ENCODE measurements at regions not wholly inside any gene's neighbourhood (a gene's known extent, or its start where the extent isn't known, plus 50 kb on each side); places are given as distances from the start of the nearest gene placed in this dataset.

DNA sequence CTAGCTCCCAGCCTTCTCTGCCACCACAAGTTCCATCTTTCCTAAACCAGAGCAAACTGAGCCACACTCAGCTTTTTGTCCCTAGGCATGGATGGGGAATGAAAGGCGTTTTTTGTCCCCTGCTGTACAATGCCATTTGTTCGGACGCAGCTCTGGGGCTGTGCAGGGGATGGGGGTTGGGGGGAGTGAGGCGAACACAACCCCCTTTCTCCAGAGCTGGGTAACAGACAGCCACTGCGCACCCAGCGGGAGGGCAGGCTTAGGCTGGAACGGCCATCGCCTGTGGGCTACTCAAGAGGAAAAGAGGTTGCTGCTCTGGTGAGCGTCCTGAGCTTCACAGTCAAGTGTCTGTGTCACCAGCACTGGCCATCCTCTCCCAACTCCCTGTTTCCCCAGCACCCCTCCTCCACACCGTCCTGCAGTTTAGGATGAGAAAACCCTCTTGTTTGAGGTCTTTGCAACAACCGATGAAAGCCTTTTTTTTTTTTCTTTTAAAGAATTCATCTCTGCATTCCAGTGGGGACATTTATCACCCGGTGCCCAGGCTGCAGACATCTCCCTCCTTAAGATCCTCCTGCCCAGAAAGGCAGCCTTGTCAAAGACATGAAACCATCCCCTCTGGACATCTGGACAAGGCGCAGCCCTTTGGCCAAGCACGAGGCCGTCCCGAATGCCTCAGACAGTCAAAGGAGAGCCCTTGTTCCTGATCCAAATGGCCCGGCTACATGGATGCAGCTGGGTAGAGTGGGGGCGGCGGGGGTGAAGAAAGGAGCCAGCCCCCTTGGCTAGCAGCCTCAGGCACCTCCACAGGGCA, 419.6 kb downstream of the BCOR start:
- Histone ChIP-seq H3K9ac (ENCODE audit: extremely low read depth, low read length, poor library complexity, severe bottlenecking) (no peak overlapping the region), H3K4me3 (ENCODE audit: low read length) (no peak overlapping the region), H3K36me3 (ENCODE audit: control insufficient read depth, insufficient read depth, low read length) (no peaks in the 10 kb centered on the region), H3K27me3 (ENCODE audit: control insufficient read depth, insufficient read depth, low read length, poor library complexity, severe bottlenecking) (no peaks in the 10 kb centered on the region), H3K27ac (ENCODE audit: low read depth, low read length) (no peak overlapping the region), H3K4me1 (ENCODE audit: control insufficient read depth, insufficient read depth, low read length) (no peaks in the 10 kb centered on the region), H3K9me3 (ENCODE audit: control insufficient read depth, low read length) (no peaks in the 10 kb centered on the region)
- peaks cover 13% of the 10 kb centered on the region for H3K9me3 Mint-ChIP-seq
- no peak overlapping the region for H3K27ac Mint-ChIP-seq
- DNase-seq: no peak
- TF ChIP-seq, protein P1, sequence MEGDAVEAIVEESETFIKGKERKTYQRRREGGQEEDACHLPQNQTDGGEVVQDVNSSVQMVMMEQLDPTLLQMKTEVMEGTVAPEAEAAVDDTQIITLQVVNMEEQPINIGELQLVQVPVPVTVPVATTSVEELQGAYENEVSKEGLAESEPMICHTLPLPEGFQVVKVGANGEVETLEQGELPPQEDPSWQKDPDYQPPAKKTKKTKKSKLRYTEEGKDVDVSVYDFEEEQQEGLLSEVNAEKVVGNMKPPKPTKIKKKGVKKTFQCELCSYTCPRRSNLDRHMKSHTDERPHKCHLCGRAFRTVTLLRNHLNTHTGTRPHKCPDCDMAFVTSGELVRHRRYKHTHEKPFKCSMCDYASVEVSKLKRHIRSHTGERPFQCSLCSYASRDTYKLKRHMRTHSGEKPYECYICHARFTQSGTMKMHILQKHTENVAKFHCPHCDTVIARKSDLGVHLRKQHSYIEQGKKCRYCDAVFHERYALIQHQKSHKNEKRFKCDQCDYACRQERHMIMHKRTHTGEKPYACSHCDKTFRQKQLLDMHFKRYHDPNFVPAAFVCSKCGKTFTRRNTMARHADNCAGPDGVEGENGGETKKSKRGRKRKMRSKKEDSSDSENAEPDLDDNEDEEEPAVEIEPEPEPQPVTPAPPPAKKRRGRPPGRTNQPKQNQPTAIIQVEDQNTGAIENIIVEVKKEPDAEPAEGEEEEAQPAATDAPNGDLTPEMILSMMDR (conservative IDR thresholded peaks at IDR 0.05): no peak
- H3K36me3 Mint-ChIP-seq (ENCODE audit: low read depth): no peaks in the 10 kb centered on the region
- no peak overlapping the region for H3K4me3 Mint-ChIP-seq
- peaks cover 3% of the 10 kb centered on the region for H3K27me3 Mint-ChIP-seq (ENCODE audit: insufficient read depth)
- H3K4me1 Mint-ChIP-seq: peaks cover 5% of the 10 kb centered on the region
- WGBS, 2 experiments (ENCODE audit: insufficient coverage in 1 of 2, insufficient read length in 1 of 2): 79 to 91% methylated on average over 5 to 18 of the region's 19 CpGs

DNA sequence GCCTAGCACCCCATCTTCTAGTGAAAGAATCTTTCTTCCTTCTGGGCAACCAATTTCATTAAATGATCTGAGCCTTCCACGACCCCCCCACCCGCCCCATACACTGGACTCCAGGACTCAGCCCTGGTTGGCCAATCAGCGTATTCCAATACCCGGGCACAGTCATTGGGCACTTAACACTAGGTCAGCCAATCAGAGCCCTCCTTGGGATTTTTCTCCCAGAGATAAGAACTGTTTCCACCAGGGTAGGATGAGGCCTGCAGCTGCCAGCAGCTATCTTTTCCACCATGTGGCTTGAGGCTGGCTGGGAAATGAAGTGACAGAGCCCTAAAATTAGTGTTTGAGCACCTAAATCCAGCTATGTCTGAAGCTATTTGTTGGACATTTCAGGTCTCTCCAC, 418.8 kb downstream of the BCOR start:
- Mint-ChIP-seq H3K27me3 (ENCODE audit: insufficient read depth) (peaks cover 3% of the 10 kb centered on the region), H3K36me3 (ENCODE audit: low read depth) (no peaks in the 10 kb centered on the region), H3K9me3 (peaks cover 17% of the 10 kb centered on the region), H3K4me1 (peaks cover 5% of the 10 kb centered on the region), H3K4me3 (no peak overlapping the region), H3K27ac (no peak overlapping the region)
- TF ChIP-seq, protein P1 (conservative IDR thresholded peaks at IDR 0.05): no peak
- WGBS, 2 experiments (ENCODE audit: insufficient coverage in 1 of 2, insufficient read length in 1 of 2): 71 to 97% methylated on average over 1 to 3 of the region's 4 CpGs
- no peaks in the 10 kb centered on the region for H3K4me1 ChIP-seq (ENCODE audit: control insufficient read depth, insufficient read depth, low read length)
- H3K9me3 ChIP-seq (ENCODE audit: control insufficient read depth, low read length): no peaks in the 10 kb centered on the region
- no peak overlapping the region for H3K4me3 ChIP-seq (ENCODE audit: low read length)
- no peak overlapping the region for H3K9ac ChIP-seq (ENCODE audit: extremely low read depth, low read length, poor library complexity, severe bottlenecking)
- no peaks in the 10 kb centered on the region for H3K36me3 ChIP-seq (ENCODE audit: control insufficient read depth, insufficient read depth, low read length)
- no peaks in the 10 kb centered on the region for H3K27me3 ChIP-seq (ENCODE audit: control insufficient read depth, insufficient read depth, low read length, poor library complexity, severe bottlenecking)
- no peak for DNase-seq
- H3K27ac ChIP-seq (ENCODE audit: low read depth, low read length): no peak overlapping the region

GRCh38 chrX:39679497-39680157, 418.1 kb downstream of the BCOR start:
- H3K9me3 ChIP-seq (ENCODE audit: control insufficient read depth, low read length): no peaks in the 10 kb centered on the region
- no peaks in the 10 kb centered on the region for H3K36me3 Mint-ChIP-seq (ENCODE audit: low read depth)
- no peak overlapping the region for H3K4me3 ChIP-seq (ENCODE audit: low read length)
- peaks cover 19% of the 10 kb centered on the region for H3K9me3 Mint-ChIP-seq
- TF ChIP-seq, protein P1 (conservative IDR thresholded peaks at IDR 0.05): no peak
- no peaks in the 10 kb centered on the region for H3K27me3 ChIP-seq (ENCODE audit: control insufficient read depth, insufficient read depth, low read length, poor library complexity, severe bottlenecking)
- no peak for DNase-seq
- H3K27me3 Mint-ChIP-seq (ENCODE audit: insufficient read depth): peaks cover 4% of the 10 kb centered on the region
- H3K36me3 ChIP-seq (ENCODE audit: control insufficient read depth, insufficient read depth, low read length): no peaks in the 10 kb centered on the region
- H3K27ac Mint-ChIP-seq: no peak overlapping the region
- no peak overlapping the region for H3K9ac ChIP-seq (ENCODE audit: extremely low read depth, low read length, poor library complexity, severe bottlenecking)
- no peaks in the 10 kb centered on the region for H3K4me1 ChIP-seq (ENCODE audit: control insufficient read depth, insufficient read depth, low read length)
- H3K27ac ChIP-seq (ENCODE audit: low read depth, low read length): no peak overlapping the region
- no peak overlapping the region for H3K4me3 Mint-ChIP-seq
- peaks cover 5% of the 10 kb centered on the region for H3K4me1 Mint-ChIP-seq
- WGBS, 2 experiments (ENCODE audit: insufficient coverage in 1 of 2, insufficient read length in 1 of 2): 95 to 98% methylated on average over 5 to 8 of the region's 8 CpGs

All from endodermal cell (in vitro differentiated cells).